Endothelial cell of hepatic sinusoid (primary cell): ENCODE measurements at regions not wholly inside any gene's neighbourhood (a gene's known extent, or its start where the extent isn't known, plus 50 kb on each side); places are given as distances from the start of the nearest gene placed in this dataset.

Experiments
- in situ Hi-C: cut with HindIII; loops from 2 replicates; pipeline ENCODE4 v1.10.0; 2017; ENCODE audit warnings: low sequenced_read_pairs

DNA sequence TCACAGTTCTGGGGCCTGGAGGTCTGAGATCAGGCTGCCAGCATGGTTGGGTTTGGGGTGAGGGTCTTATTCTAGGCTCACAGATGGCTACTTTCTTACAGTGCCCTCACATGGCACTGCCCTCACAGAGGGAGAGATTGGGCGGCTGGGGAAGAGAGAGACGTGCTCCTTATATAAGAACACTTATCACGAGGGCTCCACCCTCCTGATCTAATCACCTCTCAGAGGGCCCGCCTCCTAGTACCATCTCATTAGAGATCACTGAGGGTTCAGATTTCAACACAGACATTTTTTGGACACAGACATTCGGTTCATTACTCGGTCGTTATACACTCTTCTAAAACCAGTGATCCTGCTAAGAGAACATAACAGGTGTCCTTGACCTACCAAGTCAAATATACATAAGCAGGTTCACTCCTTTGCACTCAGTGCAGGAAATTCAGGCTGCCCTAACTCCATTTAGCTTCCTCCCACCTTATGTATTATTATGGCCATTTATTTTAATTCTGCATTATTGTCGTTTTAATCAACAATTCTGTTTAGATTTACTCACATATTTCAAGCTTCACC, 121.7 kb downstream of the ICE1 start:
- in situ Hi-C loops: no loop called here

DNA sequence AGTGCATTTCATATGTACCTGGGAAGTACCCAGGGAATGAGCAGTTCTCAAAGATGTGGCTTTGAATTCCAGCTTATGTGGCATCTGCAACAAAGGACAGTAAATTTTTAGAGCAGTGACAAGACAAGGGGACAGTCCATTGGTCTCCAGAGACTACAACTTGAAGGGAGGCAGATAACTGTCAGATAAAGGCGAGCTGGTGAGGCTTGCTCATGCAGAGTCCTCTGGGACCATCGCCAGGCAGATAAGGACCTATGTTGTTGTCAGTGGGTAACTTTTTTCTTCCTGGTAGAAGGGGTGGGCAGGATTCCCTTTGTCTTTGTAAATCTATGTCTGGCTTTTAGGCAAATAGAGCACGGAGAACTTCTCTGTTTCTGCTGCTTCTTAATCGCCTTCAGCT, 120.2 kb downstream of the ICE1 start:
- in situ Hi-C loops: no loop called here

DNA sequence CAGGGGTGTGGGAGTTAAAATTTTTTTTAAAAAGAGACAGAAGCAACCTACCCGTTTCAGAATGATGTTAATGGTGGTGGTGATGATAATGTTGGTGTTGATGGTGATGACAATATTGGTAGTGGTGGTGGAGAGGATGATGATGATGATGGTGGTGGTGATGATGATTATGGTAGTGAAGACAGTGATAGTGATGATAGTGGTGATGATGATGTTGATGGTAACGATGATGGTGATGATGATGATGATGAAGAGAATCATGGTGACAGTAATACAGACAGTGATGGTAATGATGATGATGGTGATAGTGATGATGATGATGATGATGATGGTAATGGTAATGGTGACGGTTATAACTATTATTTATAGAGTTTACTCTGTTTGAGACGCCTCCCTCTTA, 117.6 kb downstream of the ICE1 start:
- in situ Hi-C loops: no loop called here
